ENCODE measurements at regions not wholly inside any gene's neighbourhood (a gene's known extent, or its start where the extent isn't known, plus 50 kb on each side); places are given as distances from the start of the nearest gene placed in this dataset.

DNA sequence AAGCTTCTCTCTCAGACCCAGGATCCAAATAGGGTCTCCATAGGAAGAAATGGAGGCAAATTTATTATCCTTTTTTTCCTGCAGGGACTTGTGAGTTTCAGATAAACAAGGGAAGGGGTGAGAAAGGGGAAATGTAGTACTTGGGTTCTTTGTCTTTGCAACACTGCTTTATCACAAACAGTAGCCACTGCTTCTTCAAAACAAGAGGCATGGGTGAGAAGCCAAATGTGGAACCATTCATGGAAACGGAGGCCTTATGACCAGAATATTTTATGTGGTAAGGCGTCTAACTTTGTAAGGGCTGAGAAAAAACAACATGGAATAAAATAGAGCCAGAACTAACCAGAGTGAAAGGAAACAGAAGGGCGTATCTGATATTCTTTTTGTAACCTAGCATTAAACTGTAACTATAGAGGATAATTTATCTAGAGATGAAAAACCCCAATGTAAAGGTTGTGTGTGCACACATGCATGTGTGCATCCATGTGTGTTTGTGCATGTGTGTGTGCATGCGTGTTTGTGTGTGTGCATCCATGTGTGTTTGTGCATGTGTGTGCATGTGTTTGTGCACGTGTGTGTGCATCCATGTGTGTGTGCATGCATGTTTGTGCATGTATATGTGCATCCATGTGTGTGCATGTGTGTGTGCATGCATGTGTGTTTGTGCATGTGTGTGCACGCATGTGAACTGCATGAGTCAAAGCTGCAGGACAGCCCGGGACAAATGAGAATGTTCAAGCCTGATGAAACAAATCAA, 143.3 kb upstream of the SMLR1 start:
- H3K36me3 ChIP-seq: no peaks in the 10 kb centered on the region
- intact Hi-C loops (cut with DNase I; ENCODE audit: low total_unique reads): no loop called here
- no peaks in the 10 kb centered on the region for H3K9me3 ChIP-seq
- no peak overlapping the region for H3K4me3 ChIP-seq
- TF ChIP-seq, protein P1, sequence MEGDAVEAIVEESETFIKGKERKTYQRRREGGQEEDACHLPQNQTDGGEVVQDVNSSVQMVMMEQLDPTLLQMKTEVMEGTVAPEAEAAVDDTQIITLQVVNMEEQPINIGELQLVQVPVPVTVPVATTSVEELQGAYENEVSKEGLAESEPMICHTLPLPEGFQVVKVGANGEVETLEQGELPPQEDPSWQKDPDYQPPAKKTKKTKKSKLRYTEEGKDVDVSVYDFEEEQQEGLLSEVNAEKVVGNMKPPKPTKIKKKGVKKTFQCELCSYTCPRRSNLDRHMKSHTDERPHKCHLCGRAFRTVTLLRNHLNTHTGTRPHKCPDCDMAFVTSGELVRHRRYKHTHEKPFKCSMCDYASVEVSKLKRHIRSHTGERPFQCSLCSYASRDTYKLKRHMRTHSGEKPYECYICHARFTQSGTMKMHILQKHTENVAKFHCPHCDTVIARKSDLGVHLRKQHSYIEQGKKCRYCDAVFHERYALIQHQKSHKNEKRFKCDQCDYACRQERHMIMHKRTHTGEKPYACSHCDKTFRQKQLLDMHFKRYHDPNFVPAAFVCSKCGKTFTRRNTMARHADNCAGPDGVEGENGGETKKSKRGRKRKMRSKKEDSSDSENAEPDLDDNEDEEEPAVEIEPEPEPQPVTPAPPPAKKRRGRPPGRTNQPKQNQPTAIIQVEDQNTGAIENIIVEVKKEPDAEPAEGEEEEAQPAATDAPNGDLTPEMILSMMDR (IDR thresholded peaks at IDR 0.05): no peak
- no peak for TF ChIP-seq POLR2A (IDR thresholded peaks at IDR 0.05)
- H3K27me3 ChIP-seq: no peaks in the 10 kb centered on the region
- DNase-seq: no peak
- peaks cover 0 to 10% of the 10 kb centered on the region in 2 donors for H3K4me1 ChIP-seq
- H3K27ac ChIP-seq: peak overlapping the region; percentile 87 to 88

GRCh38 chr6:130692659-130693058, 134.5 kb upstream of the SMLR1 start:
- no peaks in the 10 kb centered on the region for H3K4me1 ChIP-seq
- no peak overlapping the region for H3K27ac ChIP-seq
- H3K4me3 ChIP-seq: no peak overlapping the region
- TF ChIP-seq, protein P1 (IDR thresholded peaks at IDR 0.05): no peak
- TF ChIP-seq POLR2A (IDR thresholded peaks at IDR 0.05): no peak
- H3K27me3 ChIP-seq: no peaks in the 10 kb centered on the region
- intact Hi-C loops (cut with DNase I; ENCODE audit: low total_unique reads): no loop called here
- no peaks in the 10 kb centered on the region for H3K9me3 ChIP-seq
- DNase-seq: no peak
- no peaks in the 10 kb centered on the region for H3K36me3 ChIP-seq

DNA sequence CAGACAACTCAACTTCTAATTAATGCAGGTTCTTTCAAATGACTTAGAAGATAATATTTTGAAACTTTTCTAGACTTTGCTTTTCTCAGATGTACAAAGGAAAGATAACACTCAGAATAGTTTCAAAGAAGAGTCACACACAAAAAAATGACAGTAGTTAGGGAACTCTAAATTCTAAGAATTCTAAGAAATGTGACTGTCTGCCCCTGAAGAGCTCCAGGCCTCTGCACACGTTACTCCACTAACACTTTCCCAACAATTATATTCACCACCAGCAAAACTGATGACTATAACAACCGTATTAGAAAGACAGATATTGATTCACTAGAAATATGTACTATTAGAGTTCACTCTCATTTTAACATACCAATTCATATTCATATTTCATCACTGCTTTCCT, 133.3 kb upstream of the SMLR1 start:
- H3K9me3 ChIP-seq: no peaks in the 10 kb centered on the region
- intact Hi-C loops (cut with DNase I; ENCODE audit: low total_unique reads): no loop called here
- H3K36me3 ChIP-seq: no peaks in the 10 kb centered on the region
- H3K27ac ChIP-seq: peak overlapping the region; percentile 1 to 39
- H3K4me3 ChIP-seq: no peak overlapping the region
- H3K27me3 ChIP-seq: no peaks in the 10 kb centered on the region
- TF ChIP-seq, protein P1 (IDR thresholded peaks at IDR 0.05): no peak
- no peak for TF ChIP-seq POLR2A (IDR thresholded peaks at IDR 0.05)
- no peak for DNase-seq
- no peaks in the 10 kb centered on the region for H3K4me1 ChIP-seq

- DNase-seq: no peak
- H3K27ac ChIP-seq: peak overlapping the region; percentile 1 to 39
- no peaks in the 10 kb centered on the region for H3K36me3 ChIP-seq
- H3K4me1 ChIP-seq: no peaks in the 10 kb centered on the region
- intact Hi-C loops (cut with DNase I; ENCODE audit: low total_unique reads): no loop called here
- H3K9me3 ChIP-seq: no peaks in the 10 kb centered on the region
- H3K4me3 ChIP-seq: no peak overlapping the region
- no peak for TF ChIP-seq POLR2A (IDR thresholded peaks at IDR 0.05)
- TF ChIP-seq, protein P1 (IDR thresholded peaks at IDR 0.05): no peak
- H3K27me3 ChIP-seq: no peaks in the 10 kb centered on the region
These were observed 132.6 kb upstream of the SMLR1 start for GRCh38 chr6:130694606-130695005.

DNA sequence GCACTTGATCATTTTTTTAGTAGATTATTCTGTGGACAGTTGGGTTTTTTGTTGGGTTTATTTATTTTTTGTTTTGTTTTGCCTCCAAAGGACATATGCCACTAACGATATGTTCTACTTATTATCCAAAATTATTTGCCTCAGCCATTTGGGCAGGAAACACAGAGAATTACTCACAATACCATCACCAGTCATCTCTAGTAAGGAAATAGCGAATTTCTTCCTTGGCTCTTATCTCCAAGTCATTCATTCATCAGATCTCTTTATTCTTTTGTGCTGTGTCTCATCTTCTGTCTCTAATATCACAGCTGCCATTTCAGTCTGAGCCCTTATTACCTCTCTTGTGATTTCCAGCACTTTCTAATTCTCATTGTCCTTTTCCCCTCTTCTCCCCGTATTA, 130.4 kb upstream of the SMLR1 start:
- Histone ChIP-seq H3K36me3 (no peaks in the 10 kb centered on the region), H3K4me3 (no peak overlapping the region), H3K27ac (no peak overlapping the region), H3K27me3 (no peaks in the 10 kb centered on the region), H3K9me3 (no peaks in the 10 kb centered on the region), H3K4me1 (no peaks in the 10 kb centered on the region)
- intact Hi-C loops (cut with DNase I; ENCODE audit: low total_unique reads): no loop called here
- no peak for DNase-seq
- no peak for TF ChIP-seq POLR2A (IDR thresholded peaks at IDR 0.05)
- TF ChIP-seq, protein P1 (IDR thresholded peaks at IDR 0.05): no peak

All from uterus (tissue), 3 donors.